ENCODE measurements at regions not wholly inside any gene's neighbourhood (a gene's known extent, or its start where the extent isn't known, plus 50 kb on each side); places are given as distances from the start of the nearest gene placed in this dataset.

DNA sequence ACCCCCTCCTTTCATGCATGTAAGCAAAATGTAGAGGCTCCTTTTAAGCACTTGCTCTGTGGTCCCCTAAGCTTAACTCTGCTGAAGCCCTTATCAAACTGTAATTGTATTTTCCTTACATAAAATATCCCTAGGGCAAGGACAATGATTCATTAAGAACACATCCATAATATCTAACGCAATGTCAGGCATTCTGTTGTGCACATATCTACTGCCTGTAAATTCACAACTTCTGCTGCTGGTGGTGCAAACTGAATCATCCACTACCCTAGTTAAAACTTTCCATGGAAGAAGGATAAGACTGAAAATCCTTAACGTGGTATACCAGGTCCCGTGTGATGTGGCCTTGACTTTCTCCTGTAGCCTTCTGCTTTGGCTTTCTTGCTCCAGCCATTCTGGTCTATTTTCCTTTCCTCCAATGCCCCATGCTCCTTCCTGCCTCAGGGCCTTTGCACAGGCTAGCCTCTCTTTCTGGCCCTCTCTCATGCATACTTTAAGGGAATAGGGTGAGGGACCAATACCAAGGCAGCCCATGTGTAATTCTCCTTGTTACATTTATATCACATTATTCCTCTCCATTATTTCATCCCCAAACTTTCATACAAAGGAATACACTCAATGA, 113.6 kb upstream of the ZFP64 start:
- DNase-seq = no peak
- intact Hi-C loops (cut with micrococcal nuclease) = no loop called here
- Mint-ChIP-seq H3K9me3 (peaks cover 0 to 5% (median 0%) of the 10 kb centered on the region in 7 donors), H3K27ac (no peak overlapping the region), H3K4me3 (no peak overlapping the region), H3K4me1 (peaks cover 11% of the 10 kb centered on the region), H3K27me3 (ENCODE audit: low read depth in 3 of 3) (peaks cover 0 to 10% (median 3%) of the 10 kb centered on the region in 3 donors), H3K36me3 (no peaks in the 10 kb centered on the region)
- Histone ChIP-seq H3K27ac (ENCODE audit: low read depth in 1 of 2, low read length in 2 of 2) (no peak overlapping the region), H3K9ac (ENCODE audit: insufficient read depth, low read length, poor library complexity, severe bottlenecking) (no peak overlapping the region), H3K4me2 (replicated peaks; ENCODE audit: extremely low read depth, low read length, poor library complexity, severe bottlenecking) (no peak overlapping the region), H3K4me1 (ENCODE audit: control insufficient read depth in 1 of 2, insufficient read depth in 2 of 2, low read length in 2 of 2) (peaks cover 4 to 15% of the 10 kb centered on the region in 2 donors), H2AFZ (ENCODE audit: insufficient read depth, low read depth, low read length, poor library complexity, severe bottlenecking) (no peak overlapping the region), H3K36me3 (replicated peaks in 1 of 2; ENCODE audit: control insufficient read depth in 1 of 2, insufficient read depth in 2 of 2, low read length in 2 of 2) (no peaks in the 10 kb centered on the region), H3K79me2 (ENCODE audit: insufficient read depth, low read length) (no peaks in the 10 kb centered on the region), H3K4me3 (replicated peaks in 1 of 3; ENCODE audit: low read depth in 2 of 3, low read length in 3 of 3) (no peak overlapping the region), H3K9me3 (replicated peaks in 1 of 2; ENCODE audit: control insufficient read depth in 1 of 2, insufficient read depth in 1 of 2, low read length in 2 of 2) (no peaks in the 10 kb centered on the region), H4K20me1 (ENCODE audit: insufficient read depth, low read length) (no peaks in the 10 kb centered on the region), H3K27me3 (ENCODE audit: control insufficient read depth in 2 of 2, insufficient read depth in 2 of 2, low read length in 2 of 2) (no peaks in the 10 kb centered on the region)
- TF ChIP-seq, protein P1, sequence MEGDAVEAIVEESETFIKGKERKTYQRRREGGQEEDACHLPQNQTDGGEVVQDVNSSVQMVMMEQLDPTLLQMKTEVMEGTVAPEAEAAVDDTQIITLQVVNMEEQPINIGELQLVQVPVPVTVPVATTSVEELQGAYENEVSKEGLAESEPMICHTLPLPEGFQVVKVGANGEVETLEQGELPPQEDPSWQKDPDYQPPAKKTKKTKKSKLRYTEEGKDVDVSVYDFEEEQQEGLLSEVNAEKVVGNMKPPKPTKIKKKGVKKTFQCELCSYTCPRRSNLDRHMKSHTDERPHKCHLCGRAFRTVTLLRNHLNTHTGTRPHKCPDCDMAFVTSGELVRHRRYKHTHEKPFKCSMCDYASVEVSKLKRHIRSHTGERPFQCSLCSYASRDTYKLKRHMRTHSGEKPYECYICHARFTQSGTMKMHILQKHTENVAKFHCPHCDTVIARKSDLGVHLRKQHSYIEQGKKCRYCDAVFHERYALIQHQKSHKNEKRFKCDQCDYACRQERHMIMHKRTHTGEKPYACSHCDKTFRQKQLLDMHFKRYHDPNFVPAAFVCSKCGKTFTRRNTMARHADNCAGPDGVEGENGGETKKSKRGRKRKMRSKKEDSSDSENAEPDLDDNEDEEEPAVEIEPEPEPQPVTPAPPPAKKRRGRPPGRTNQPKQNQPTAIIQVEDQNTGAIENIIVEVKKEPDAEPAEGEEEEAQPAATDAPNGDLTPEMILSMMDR (IDR thresholded peaks at IDR 0.05) = no peak
- WGBS (ENCODE audit: insufficient coverage) = 93% methylated on average over 3 of the region's 3 CpGs

DNA sequence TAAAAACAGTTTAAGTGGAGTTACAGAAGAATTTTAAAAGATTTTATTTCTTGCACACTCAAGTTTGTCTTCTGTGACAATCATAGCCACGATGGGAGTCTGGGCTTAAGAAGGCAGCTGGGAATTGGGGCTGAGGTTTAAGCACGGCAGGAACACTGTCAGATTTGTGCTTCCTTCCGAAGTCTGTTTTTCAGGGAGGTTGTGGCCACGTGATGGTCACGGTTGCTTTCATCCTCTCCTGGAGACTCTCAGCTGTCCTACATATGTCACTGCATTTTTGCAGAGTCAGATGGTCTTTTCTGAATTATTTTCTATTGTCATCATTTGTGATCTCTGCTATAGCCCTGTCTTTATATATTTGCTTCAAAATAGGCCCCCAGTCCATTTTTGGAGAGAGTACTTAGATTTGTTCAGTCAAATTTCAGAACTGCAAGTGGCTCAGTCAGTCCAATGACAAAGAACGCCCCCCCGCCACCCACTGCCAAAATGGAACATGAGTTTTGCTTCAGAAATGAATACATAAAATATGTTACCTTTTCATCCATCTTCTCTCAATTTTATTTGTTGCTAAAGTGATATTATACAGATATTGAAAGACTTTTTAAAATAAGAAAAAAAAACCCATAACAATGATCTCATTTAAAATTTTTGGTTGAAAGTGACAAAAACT, 111.8 kb upstream of the ZFP64 start:
- Mint-ChIP-seq H3K9me3 (peaks cover 0 to 5% (median 0%) of the 10 kb centered on the region in 7 donors), H3K27ac (no peak overlapping the region), H3K4me1 (peaks cover 11% of the 10 kb centered on the region), H3K36me3 (no peaks in the 10 kb centered on the region), H3K27me3 (ENCODE audit: low read depth in 3 of 3) (peaks cover 0 to 13% (median 3%) of the 10 kb centered on the region in 3 donors), H3K4me3 (no peak overlapping the region)
- peaks cover 4 to 15% of the 10 kb centered on the region in 2 donors for H3K4me1 ChIP-seq (ENCODE audit: control insufficient read depth in 1 of 2, insufficient read depth in 2 of 2, low read length in 2 of 2)
- no peak overlapping the region for H3K4me3 ChIP-seq (replicated peaks in 1 of 3; ENCODE audit: low read depth in 2 of 3, low read length in 3 of 3)
- H3K27me3 ChIP-seq (ENCODE audit: control insufficient read depth in 2 of 2, insufficient read depth in 2 of 2, low read length in 2 of 2) = no peaks in the 10 kb centered on the region
- TF ChIP-seq, protein P1 (IDR thresholded peaks at IDR 0.05) = no peak
- H3K27ac ChIP-seq (ENCODE audit: low read depth in 1 of 2, low read length in 2 of 2) = no peak overlapping the region
- DNase-seq = no peak
- no peak overlapping the region for H2AFZ ChIP-seq (ENCODE audit: insufficient read depth, low read depth, low read length, poor library complexity, severe bottlenecking)
- H3K79me2 ChIP-seq (ENCODE audit: insufficient read depth, low read length) = no peaks in the 10 kb centered on the region
- intact Hi-C loops (cut with micrococcal nuclease) = no loop called here
- 82% methylated on average over 4 of the region's 7 CpGs for WGBS (ENCODE audit: insufficient coverage)
- no peaks in the 10 kb centered on the region for H3K36me3 ChIP-seq (replicated peaks in 1 of 2; ENCODE audit: control insufficient read depth in 1 of 2, insufficient read depth in 2 of 2, low read length in 2 of 2)
- H3K4me2 ChIP-seq (replicated peaks; ENCODE audit: extremely low read depth, low read length, poor library complexity, severe bottlenecking) = no peak overlapping the region
- H3K9me3 ChIP-seq (replicated peaks in 1 of 2; ENCODE audit: control insufficient read depth in 1 of 2, insufficient read depth in 1 of 2, low read length in 2 of 2) = no peaks in the 10 kb centered on the region
- H4K20me1 ChIP-seq (ENCODE audit: insufficient read depth, low read length) = no peaks in the 10 kb centered on the region
- no peak overlapping the region for H3K9ac ChIP-seq (ENCODE audit: insufficient read depth, low read length, poor library complexity, severe bottlenecking)

Measured in CD14-positive monocyte (primary cell).